ENCODE measurements at regions not wholly inside any gene's neighbourhood (a gene's known extent, or its start where the extent isn't known, plus 50 kb on each side); places are given as distances from the start of the nearest gene placed in this dataset.

- DNase-seq = no peak
Observed at GRCh38 chr12:69097619-69098368, 141.6 kb upstream of the CPSF6 start.

GRCh38 chr12:69099201-69099837 is 140.1 kb upstream of the CPSF6 start:
- DNase-seq = no peak

- DNase-seq = no peak
Observed at GRCh38 chr12:69101505-69101904, 137.9 kb upstream of the CPSF6 start.

GRCh38 chr12:69102856-69103255 is 136.5 kb upstream of the CPSF6 start:
- DNase-seq = no peak

GRCh38 chr12:69105101-69105962 is 134.0 kb upstream of the CPSF6 start:
- no peak for DNase-seq

- no peak for DNase-seq
Observed at GRCh38 chr12:69106482-69107118, 132.8 kb upstream of the CPSF6 start.

GRCh38 chr12:69107541-69107940 is 131.8 kb upstream of the CPSF6 start:
- no peak for DNase-seq

GRCh38 chr12:69108037-69108436 is 131.3 kb upstream of the CPSF6 start:
- DNase-seq = no peak

- no peak for DNase-seq
Observed at GRCh38 chr12:69112616-69113015, 126.8 kb upstream of the CPSF6 start.

GRCh38 chr12:69115099-69115498 is 124.3 kb upstream of the CPSF6 start:
- DNase-seq = no peak

- no peak for DNase-seq
Observed at GRCh38 chr12:69115951-69116350, 123.4 kb upstream of the CPSF6 start.

- DNase-seq = no peak
Observed at GRCh38 chr12:69117566-69118266, 121.7 kb upstream of the CPSF6 start.

GRCh38 chr12:69118516-69118915 is 120.9 kb upstream of the CPSF6 start:
- DNase-seq = no peak

- no peak for DNase-seq
Observed at GRCh38 chr12:69119770-69120169, 119.6 kb upstream of the CPSF6 start.

- DNase-seq = no peak
Observed at GRCh38 chr12:69120354-69120753, 119.0 kb upstream of the CPSF6 start.

- DNase-seq = no peak
Observed at GRCh38 chr12:69123311-69123710, 116.1 kb upstream of the CPSF6 start.

- no peak for DNase-seq
Observed at GRCh38 chr12:69123919-69124638, 115.3 kb upstream of the CPSF6 start.

GRCh38 chr12:69129017-69129416 is 110.4 kb upstream of the CPSF6 start:
- no peak for DNase-seq

GRCh38 chr12:69129564-69129963 is 109.8 kb upstream of the CPSF6 start:
- no peak for DNase-seq

GRCh38 chr12:69130064-69130463 is 109.3 kb upstream of the CPSF6 start:
- no peak for DNase-seq

- no peak for DNase-seq
Observed at GRCh38 chr12:69131077-69131476, 108.3 kb upstream of the CPSF6 start.
